DMS114 treated with DMSO at 0.1 percent for 48 hours (cell line): ENCODE measurements at regions not wholly inside any gene's neighbourhood (a gene's known extent, or its start where the extent isn't known, plus 50 kb on each side); places are given as distances from the start of the nearest gene placed in this dataset.

Experiments used
- DNase-seq: peaks from one replicate; lab custom pipeline; 2025; ENCODE audit not compliant: unreplicated experiment; lab: John Stamatoyannopoulos, UW

GRCh38 chr4:181470306-181470705, 772.9 kb upstream of the TENM3 start:
- no peak for DNase-seq

DNA sequence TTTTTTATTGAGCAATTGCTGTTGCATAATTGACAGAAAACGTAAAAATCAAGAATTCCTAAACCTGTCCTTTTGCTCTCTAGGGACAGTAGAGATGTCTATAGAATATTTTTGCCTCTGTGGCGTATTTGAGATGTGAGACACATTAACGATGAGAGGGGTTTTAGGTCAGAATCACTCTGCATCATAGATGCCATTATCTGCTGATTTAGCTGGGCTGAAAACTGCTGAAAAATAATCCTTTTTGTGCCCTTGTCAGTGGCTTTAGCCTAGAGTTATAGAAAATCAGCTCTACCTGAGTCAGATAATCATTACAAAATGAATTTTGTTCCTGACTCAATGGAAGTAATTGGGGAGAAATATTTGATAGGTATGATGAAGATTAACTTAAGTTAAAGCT, 767.8 kb upstream of the TENM3 start:
- no peak for DNase-seq

- no peak for DNase-seq
Observed at GRCh38 chr4:181475781-181476507, 767.3 kb upstream of the TENM3 start.

DNA sequence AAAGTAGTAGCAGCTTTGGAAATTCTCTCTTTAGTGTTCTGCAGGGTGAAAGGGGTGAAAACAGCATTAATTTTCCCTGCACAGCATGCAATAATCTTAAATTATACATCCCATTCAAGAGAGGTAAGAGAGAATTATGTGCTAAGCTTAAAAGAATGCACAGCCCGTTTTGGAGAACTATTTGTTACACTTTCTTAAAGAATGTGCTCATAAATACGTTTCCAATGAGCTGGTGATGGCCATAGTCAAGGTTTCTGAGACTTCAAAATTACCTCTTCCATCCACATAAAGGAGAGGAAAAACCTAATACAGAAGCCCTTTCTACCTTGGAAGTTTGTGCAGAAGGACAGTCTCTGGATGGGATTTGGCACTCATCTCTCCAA, 766.7 kb upstream of the TENM3 start:
- no peak for DNase-seq

DNA sequence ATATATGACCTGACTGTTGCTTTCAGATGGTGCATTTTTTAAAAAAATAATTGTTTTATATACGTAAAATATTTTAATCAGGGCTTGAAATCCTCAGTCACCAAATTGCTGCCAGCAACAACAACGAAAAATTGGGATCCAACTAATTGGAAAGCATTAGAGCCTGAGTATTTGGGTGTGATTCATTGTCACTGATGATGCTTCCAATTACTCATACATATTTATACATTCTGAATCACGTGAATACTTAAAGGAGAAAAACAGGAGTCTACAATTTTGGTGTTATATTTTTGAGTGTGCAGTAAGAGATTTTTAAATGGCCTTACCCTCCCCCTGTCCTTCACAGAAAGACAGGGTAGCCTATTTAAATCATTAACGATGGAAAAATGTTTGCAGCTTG, 765.6 kb upstream of the TENM3 start:
- no peak for DNase-seq

DNA sequence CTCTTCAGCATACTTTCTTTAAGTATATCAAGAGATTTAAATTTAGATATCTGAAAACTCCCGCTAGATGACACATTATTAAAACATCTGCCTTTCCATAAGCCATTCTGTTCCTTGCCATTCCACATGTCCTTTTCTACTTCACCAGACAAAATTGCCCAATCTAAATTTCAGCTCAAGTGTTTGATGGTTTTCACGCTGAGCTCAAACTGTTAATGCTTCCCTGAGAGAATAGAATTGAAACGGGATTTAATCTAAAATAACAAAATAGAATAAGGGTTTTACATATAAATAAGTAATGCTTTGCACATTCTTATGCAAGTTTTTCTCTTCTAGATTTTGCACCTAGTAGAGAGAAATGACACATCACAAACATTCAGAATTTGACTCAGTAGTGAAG, 764.5 kb upstream of the TENM3 start:
- DNase-seq: no peak

GRCh38 chr4:181479141-181479540, 764.1 kb upstream of the TENM3 start:
- no peak for DNase-seq

DNA sequence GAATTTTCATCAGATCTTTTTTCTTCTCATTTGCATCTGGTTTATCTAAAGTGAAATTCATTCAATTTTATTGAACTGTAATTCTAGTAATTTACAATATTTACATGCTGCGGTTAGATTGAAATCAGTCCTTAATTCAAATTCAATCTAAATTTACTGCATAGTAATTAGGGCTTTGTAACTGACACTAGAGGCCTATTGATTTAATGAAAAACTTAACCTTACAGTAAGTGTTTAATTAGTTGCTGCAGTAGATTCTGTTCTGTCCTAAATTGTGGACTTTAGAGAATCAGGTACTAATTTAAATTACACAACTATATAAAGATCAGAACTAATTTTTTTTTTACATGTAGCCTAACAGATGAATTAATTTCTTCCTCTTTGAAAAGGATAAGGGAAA, 758.8 kb upstream of the TENM3 start:
- DNase-seq: no peak

DNA sequence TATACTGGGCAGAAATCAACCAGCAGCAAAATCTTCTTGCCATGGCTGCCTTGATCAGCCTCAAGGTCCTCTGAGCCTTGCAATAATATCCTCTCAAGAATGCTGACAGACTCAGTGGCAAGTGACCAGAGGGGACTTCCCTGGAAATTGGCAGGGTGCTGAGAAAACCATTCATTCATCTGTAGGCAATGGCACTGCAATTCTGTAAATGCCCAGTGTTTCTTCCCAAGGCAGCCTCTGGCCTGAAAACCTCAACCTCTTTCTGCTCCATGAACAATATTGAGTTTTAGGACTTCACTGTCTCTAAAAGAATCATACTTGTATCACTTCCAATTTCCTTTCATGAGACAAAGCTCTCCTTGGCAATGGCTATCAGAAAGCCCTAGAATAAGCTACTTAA, 754.3 kb upstream of the TENM3 start:
- DNase-seq: no peak

GRCh38 chr4:181498148-181498547, 745.1 kb upstream of the TENM3 start:
- no peak for DNase-seq

DNA sequence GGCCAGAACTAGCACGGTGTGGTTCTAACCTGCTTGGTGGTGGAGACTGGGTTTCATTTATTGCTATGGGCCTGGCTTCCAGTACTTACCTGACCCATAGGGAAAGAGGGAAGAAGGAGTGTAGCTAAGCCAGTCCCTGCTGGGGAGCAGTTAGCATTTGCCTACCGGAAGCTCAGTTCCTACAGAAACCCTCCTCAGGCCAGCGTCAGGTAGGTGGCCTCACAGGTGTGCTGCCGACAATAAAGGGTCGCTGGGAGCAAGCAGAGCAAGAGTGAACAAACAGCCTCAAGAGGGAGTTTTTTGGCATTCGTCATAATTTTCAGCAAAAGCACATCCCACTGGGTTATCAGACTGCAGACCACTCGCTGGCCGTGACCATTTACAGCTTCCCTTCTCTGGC, 740.6 kb upstream of the TENM3 start:
- DNase-seq: no peak

DNA sequence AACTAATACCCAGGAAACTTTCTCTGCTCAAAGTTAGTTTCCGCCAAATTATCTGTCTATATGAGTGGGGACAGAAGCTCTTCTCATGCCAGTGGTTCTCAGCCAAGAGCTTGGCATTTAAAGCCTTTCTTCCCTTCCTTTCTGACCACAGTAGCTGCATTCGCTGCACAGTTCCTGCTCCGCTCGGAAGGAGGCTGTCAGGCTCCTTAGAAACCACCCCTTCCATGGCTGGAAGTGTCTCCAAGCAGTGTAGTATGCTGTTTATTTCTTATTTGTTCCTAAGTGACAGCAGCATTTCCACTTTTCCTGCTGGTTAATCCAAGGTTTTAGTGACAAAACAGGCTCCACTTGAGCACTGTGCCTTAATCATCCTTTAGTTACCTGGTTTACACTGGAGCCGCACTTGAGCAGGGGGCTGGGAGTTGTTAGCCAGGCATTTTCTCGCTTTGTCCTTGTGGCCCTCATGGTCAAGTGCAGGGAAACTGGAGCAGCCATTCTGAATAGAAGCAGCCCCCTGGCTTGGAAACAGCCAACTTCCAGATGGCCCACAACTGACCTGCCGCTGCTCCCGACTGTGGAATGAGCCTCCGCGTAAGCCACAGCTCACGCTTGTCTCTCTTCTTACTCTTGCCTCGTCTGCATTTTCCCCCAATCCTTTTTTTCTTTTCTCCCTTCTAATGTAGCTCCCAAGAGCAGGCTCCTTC, 739.4 kb upstream of the TENM3 start:
- no peak for DNase-seq

DNA sequence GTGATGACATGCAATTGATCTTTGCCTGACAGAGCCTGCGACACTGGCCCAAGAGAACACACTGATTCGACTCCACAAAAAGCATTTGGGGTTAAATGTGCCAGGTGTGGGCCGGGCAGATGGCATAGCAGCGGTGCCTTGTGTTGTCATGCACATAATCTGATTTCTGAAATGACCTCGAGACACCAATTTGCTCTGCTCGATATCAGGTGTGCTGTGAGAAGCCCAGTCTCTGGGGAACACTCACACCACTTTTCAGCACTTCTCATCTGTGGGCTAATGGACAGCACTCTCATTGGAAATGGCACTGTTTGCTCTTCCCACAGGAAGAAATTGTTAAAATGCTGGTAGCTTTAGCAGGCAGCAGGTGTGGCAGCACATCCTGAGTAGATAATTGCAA, 738.3 kb upstream of the TENM3 start:
- DNase-seq: no peak

DNA sequence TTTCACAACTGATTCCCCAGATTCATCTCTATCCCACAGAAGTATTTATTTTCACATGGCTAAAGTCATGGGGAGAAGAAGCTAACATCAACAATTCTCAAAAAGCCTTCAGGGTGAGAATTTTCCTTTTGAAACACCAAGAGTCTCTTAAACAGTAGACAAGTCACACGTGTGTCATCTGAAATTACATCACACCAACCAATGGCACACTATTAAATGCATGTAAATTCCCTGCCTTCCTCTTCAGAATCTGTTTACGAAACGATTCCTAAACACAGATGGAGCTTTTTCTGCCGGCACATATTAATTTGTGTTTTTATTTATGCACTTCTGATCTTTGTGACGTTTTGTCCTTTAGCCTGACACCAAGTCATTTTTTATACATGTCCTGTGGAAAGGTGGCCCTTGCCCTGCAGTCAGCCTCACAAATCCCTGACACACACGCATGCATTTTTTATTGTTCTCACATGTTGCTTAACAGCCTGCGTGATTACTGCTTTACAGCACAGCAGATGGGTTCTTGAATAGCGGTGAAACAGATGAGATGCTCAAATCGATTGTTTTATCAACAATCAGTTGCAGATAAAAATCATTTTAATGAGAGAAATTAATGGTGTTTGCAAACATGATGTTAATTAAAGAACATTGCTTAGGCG, 735.9 kb upstream of the TENM3 start:
- no peak for DNase-seq

DNA sequence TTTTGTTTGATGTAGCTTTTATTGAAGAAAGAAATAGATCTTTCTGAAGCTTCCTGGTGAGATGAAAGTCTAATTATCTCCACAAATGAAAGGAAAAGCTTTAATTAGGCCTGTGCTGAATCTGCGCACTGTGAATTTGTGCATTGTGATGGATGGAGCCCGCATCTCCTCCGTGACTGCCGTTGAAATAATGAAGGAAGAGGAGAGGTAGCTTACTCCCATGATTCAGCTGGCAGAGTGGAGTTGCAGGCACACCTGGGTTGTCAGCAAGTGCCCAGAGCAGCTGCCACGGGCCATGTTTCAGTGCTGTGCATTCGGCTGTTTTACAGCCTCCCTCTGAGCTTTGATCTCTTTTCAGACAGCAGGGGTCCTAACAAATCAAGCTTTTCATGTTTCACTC, 735.3 kb upstream of the TENM3 start:
- no peak for DNase-seq

GRCh38 chr4:181508601-181509000, 734.6 kb upstream of the TENM3 start:
- DNase-seq: no peak

DNA sequence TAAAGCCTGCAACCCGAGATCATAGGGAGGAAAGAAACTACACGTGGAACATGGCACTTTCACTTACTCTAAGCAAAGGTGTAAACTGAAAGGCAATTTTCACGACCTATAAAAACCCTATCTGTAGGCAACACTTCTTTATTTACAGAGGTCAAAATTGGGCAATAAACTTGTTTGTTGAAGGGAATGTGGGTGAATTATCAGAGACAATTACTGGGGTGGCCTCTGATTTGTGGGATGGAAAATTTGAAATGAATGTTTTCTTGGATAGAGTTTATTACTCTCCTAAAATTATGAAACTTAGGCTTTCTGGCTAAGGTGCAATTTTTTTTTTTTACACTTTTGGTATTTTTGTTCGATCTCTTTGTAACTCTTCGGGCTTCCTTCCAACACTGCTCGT, 734.1 kb upstream of the TENM3 start:
- DNase-seq: no peak

DNA sequence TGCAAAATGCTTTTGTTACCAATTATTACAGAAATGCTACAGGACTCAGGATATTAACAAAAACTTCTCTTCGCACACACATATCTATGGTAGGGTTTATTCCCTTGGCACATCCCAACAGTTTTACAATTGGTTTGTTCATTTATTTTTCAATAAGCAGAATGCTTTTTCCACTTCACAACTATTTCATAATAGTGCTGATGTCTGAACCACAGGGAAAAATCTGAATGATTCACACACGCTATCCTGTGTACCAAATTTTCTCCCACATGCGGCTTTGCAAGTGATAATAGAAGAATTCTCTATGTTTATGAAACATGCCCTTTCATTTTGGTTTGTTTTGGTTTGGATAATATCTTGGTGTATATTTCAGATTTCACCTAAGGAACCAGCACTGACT, 725.7 kb upstream of the TENM3 start:
- DNase-seq: no peak

DNA sequence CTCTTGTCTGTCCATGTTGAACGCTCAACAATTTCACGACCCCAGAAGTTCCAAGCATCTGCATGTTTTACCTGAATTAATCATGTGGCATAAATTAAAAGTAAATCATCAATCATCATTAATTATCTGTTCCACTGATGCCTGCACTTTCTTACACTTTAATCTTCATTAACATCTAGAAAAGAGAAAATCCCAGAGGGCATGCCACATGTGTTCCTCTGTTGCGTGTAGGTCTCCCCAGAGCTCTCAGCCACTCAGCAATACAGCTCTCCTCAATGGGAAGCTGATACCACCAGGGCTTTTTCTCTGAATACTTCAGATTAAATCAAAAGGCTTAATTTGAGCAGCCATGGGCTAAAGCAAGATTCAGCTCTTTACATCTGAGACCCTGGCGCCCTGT, 722.4 kb upstream of the TENM3 start:
- no peak for DNase-seq

GRCh38 chr4:181523973-181524372, 719.2 kb upstream of the TENM3 start:
- DNase-seq: no peak

DNA sequence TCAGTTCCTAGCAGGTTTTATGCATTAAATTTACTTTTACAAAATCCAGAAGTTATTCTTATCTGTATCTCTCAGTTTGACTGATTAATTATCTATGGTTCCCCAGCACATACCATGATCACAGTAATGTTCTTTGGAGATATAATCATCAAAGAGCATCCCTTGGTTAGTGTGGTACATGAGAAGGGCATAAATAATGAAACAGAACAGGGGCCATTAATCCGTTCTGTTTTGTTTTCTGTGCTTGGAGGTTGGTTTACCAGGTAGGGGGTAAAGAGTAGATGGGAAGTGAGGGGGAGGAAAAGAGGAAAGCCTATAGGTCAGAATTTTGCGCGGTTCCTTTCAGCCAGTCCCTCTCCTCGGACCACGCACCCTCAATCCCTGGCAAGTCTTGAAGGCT, 718.7 kb upstream of the TENM3 start:
- DNase-seq: no peak

DNA sequence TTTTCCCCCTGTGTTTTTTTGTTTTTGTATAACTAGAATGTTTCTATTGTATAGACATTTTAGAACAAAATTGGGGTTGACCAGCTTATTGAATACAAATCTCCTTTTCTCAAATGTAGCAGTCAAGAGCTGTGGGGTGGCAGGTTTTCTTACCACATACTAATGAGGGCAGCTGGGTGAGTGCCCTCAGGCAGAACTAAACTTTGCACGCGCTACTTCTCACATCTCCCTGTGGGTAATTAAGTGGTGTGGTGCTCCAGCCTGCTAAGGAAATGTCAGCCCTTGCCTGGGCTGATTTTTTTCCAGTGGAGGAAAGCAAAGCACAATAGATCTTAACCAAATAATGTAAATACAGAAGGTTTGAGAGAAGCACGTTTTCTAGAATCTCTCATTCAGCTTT, 717.6 kb upstream of the TENM3 start:
- DNase-seq: no peak
